ENCODE measurements at regions not wholly inside any gene's neighbourhood (a gene's known extent, or its start where the extent isn't known, plus 50 kb on each side); places are given as distances from the start of the nearest gene placed in this dataset.

DNA sequence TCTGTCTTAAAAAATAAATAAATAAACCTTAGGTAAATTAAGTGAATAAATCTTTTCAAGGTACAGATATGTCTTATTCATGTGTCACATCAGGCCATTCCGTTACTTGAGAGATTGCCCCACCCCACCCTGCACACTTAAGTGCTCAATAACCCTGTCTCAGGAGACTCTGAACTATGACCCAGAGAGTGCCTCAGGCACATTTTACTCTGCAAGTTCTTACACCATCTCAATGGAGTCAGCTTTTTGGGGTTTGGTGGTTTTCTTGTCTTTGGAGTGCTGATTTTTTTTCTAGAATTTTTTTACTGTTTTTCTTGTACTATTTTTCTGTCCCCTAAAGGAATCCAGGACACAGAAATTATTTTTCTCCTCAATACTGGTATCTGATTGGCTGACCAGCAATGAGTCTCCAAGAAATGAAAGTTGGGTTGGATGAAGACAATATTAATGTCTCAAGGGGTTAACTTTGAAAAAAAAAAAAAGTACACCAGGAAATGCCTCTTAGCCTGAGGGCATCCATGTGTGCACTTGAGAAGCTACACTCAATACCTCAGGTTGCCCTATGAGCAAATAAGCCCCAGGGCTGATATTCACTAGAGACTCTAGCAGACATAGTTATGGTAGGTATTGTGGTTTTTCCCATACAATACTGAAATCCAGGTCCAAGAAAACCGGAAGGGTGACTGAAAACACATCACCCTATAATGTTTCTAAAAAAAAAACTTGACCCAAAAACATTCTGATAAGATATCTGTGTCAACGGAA, 114.6 kb upstream of the ZNF91 start:
- Histone ChIP-seq H3K4me2 (ENCODE audit: low read length) (no peak overlapping the region), H3K27ac (ENCODE audit: low read depth, low read length) (no peak overlapping the region), H3K9ac (ENCODE audit: low read length) (no peak overlapping the region), H3K4me1 (ENCODE audit: insufficient read depth, low read length) (no peaks in the 10 kb centered on the region), H3K9me3 (ENCODE audit: insufficient read depth, low read depth, low read length) (no peaks in the 10 kb centered on the region), H2AFZ (ENCODE audit: low read depth, low read length) (no peak overlapping the region), H3K27me3 (ENCODE audit: insufficient read depth, low read length) (no peaks in the 10 kb centered on the region), H4K20me1 (ENCODE audit: insufficient read depth, low read length) (no peaks in the 10 kb centered on the region), H3K36me3 (ENCODE audit: insufficient read depth, low read length) (no peaks in the 10 kb centered on the region), H3K79me2 (ENCODE audit: insufficient read depth, low read length) (no peaks in the 10 kb centered on the region), H3K4me3 (ENCODE audit: insufficient read depth, low read depth, low read length) (no peak overlapping the region)
- Mint-ChIP-seq H3K27me3 (ENCODE audit: low read depth, unreplicated experiment) (no peaks in the 10 kb centered on the region), H3K4me3 (ENCODE audit: unreplicated experiment) (no peak overlapping the region), H3K4me1 (ENCODE audit: low read depth, unreplicated experiment) (no peaks in the 10 kb centered on the region), H3K27ac (ENCODE audit: unreplicated experiment) (no peak overlapping the region), H3K36me3 (ENCODE audit: low read depth, unreplicated experiment) (no peaks in the 10 kb centered on the region), H3K9me3 (ENCODE audit: unreplicated experiment) (no peaks in the 10 kb centered on the region)
- FAIRE-seq (no peak), DNase-seq (ENCODE audit: low read depth) (no peak)
- no peak for TF ChIP-seq EZH2 (IDR thresholded peaks at IDR 0.05; ENCODE audit: insufficient read depth, low read length)

DNA sequence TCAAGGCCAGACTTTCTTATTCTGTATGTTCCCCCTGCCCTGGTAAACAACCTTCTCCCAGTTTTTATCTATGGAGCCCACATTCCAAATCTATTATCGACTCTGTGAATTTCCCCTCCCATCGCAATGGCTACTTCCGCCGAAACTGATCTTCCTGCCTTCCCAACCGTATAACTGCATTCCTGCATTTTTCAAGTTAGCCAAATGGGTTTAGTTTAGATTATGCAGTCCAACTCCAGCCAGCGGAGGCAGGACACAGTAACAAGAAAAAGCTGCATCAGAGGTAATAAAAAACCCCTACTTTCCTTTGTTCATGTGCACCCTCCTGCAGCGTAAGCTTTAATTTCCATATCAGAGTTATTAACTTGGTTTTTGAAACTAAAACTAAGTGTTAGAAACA, 112.2 kb upstream of the ZNF91 start:
- Mint-ChIP-seq H3K36me3 (ENCODE audit: low read depth, unreplicated experiment) (no peaks in the 10 kb centered on the region), H3K27me3 (ENCODE audit: low read depth, unreplicated experiment) (no peaks in the 10 kb centered on the region), H3K4me1 (ENCODE audit: low read depth, unreplicated experiment) (no peaks in the 10 kb centered on the region), H3K4me3 (ENCODE audit: unreplicated experiment) (no peak overlapping the region), H3K27ac (ENCODE audit: unreplicated experiment) (no peak overlapping the region), H3K9me3 (ENCODE audit: unreplicated experiment) (no peaks in the 10 kb centered on the region)
- no peaks in the 10 kb centered on the region for H3K79me2 ChIP-seq (ENCODE audit: insufficient read depth, low read length)
- TF ChIP-seq EZH2 (IDR thresholded peaks at IDR 0.05; ENCODE audit: insufficient read depth, low read length), result no peak
- TF ChIP-seq, protein P1, sequence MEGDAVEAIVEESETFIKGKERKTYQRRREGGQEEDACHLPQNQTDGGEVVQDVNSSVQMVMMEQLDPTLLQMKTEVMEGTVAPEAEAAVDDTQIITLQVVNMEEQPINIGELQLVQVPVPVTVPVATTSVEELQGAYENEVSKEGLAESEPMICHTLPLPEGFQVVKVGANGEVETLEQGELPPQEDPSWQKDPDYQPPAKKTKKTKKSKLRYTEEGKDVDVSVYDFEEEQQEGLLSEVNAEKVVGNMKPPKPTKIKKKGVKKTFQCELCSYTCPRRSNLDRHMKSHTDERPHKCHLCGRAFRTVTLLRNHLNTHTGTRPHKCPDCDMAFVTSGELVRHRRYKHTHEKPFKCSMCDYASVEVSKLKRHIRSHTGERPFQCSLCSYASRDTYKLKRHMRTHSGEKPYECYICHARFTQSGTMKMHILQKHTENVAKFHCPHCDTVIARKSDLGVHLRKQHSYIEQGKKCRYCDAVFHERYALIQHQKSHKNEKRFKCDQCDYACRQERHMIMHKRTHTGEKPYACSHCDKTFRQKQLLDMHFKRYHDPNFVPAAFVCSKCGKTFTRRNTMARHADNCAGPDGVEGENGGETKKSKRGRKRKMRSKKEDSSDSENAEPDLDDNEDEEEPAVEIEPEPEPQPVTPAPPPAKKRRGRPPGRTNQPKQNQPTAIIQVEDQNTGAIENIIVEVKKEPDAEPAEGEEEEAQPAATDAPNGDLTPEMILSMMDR (IDR thresholded peaks at IDR 0.05; ENCODE audit: insufficient read depth, low read depth, low read length), result no peak
- no peaks in the 10 kb centered on the region for H4K20me1 ChIP-seq (ENCODE audit: insufficient read depth, low read length)
- no peak overlapping the region for H3K4me3 ChIP-seq (ENCODE audit: insufficient read depth, low read depth, low read length)
- H3K4me2 ChIP-seq (ENCODE audit: low read length), result no peak overlapping the region
- H3K4me1 ChIP-seq (ENCODE audit: insufficient read depth, low read length), result no peaks in the 10 kb centered on the region
- DNase-seq (ENCODE audit: low read depth) (no peak), FAIRE-seq (no peak)
- H3K36me3 ChIP-seq (ENCODE audit: insufficient read depth, low read length), result no peaks in the 10 kb centered on the region
- no peak overlapping the region for H3K9ac ChIP-seq (ENCODE audit: low read length)
- no peak overlapping the region for H2AFZ ChIP-seq (ENCODE audit: low read depth, low read length)
- no peaks in the 10 kb centered on the region for H3K9me3 ChIP-seq (ENCODE audit: insufficient read depth, low read depth, low read length)
- H3K27me3 ChIP-seq (ENCODE audit: insufficient read depth, low read length), result no peaks in the 10 kb centered on the region
- no peak overlapping the region for H3K27ac ChIP-seq (ENCODE audit: low read depth, low read length)

DNA sequence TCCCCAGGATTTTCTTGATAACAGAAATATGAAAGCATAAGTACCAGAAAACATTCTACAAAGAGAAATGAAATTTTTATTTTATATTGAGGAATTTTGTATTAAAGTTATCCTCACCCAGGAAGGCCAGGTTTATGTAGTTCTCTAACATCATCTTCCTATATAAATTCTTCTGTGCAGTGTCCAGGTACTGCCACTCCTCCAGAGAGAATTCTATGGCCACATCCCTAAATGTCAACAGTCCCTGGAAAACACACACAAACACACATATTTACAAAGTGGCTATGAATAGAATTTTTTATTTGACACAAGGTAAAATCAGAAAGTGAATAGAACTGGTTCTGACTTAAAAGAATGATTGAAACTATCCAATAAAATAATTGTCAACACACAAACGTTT, 110.5 kb upstream of the ZNF91 start:
- Mint-ChIP-seq H3K36me3 (ENCODE audit: low read depth, unreplicated experiment) (no peaks in the 10 kb centered on the region), H3K4me1 (ENCODE audit: low read depth, unreplicated experiment) (no peaks in the 10 kb centered on the region), H3K27me3 (ENCODE audit: low read depth, unreplicated experiment) (no peaks in the 10 kb centered on the region), H3K9me3 (ENCODE audit: unreplicated experiment) (no peaks in the 10 kb centered on the region), H3K27ac (ENCODE audit: unreplicated experiment) (no peak overlapping the region), H3K4me3 (ENCODE audit: unreplicated experiment) (no peak overlapping the region)
- TF ChIP-seq, protein P1 (IDR thresholded peaks at IDR 0.05; ENCODE audit: insufficient read depth, low read depth, low read length), result no peak
- TF ChIP-seq EZH2 (IDR thresholded peaks at IDR 0.05; ENCODE audit: insufficient read depth, low read length), result no peak
- H3K4me3 ChIP-seq (ENCODE audit: insufficient read depth, low read depth, low read length), result no peak overlapping the region
- no peaks in the 10 kb centered on the region for H4K20me1 ChIP-seq (ENCODE audit: insufficient read depth, low read length)
- H3K9me3 ChIP-seq (ENCODE audit: insufficient read depth, low read depth, low read length), result no peaks in the 10 kb centered on the region
- no peak for FAIRE-seq
- H3K9ac ChIP-seq (ENCODE audit: low read length), result no peak overlapping the region
- H3K27ac ChIP-seq (ENCODE audit: low read depth, low read length), result no peak overlapping the region
- no peak overlapping the region for H3K4me2 ChIP-seq (ENCODE audit: low read length)
- no peak overlapping the region for H2AFZ ChIP-seq (ENCODE audit: low read depth, low read length)
- DNase-seq (ENCODE audit: low read depth), result no peak
- no peaks in the 10 kb centered on the region for H3K4me1 ChIP-seq (ENCODE audit: insufficient read depth, low read length)
- no peaks in the 10 kb centered on the region for H3K36me3 ChIP-seq (ENCODE audit: insufficient read depth, low read length)
- H3K27me3 ChIP-seq (ENCODE audit: insufficient read depth, low read length), result no peaks in the 10 kb centered on the region
- H3K79me2 ChIP-seq (ENCODE audit: insufficient read depth, low read length), result no peaks in the 10 kb centered on the region

Measured in astrocyte (in vitro differentiated cells and primary cell).